Keratinocyte (primary cell): ENCODE measurements at regions not wholly inside any gene's neighbourhood (a gene's known extent, or its start where the extent isn't known, plus 50 kb on each side); places are given as distances from the start of the nearest gene placed in this dataset.

Source experiments
- DNase-seq: peaks from one replicate; pipeline ENCODE4 v3.0.0-alpha.2; 2011; ENCODE audit warnings: low read depth, missing footprints, low spot score
- FAIRE-seq: peaks from 2 replicates; lab custom pipeline; 2011; peaks lifted over from hg19 to GRCh38; lab: Jason Lieb, UNC
- H2AFZ ChIP-seq: 2 replicates; pipeline ENCODE4 v1.6.0; 2012; ENCODE audit warnings: low read length, control low read depth, inconsistent platforms; ENCODE audit not compliant: control insufficient read depth
- H3K27ac ChIP-seq: 2 replicates; pipeline ENCODE4 v1.5.1; 2011; ENCODE audit warnings: low read length; ENCODE audit not compliant: control insufficient read depth, insufficient read depth
- H3K27me3 ChIP-seq: 3 replicates; pipeline ENCODE4 v1.6.0; 2011; ENCODE audit warnings: low read length; ENCODE audit not compliant: control insufficient read depth, insufficient read depth; ENCODE audit errors: extremely low read depth
- H3K36me3 ChIP-seq, 2 experiments: 2 replicates in 1 of 2; 3 replicates in 1 of 2; pipeline ENCODE4 v1.5.1; 2011; ENCODE audit warnings: low read length in 2 of 2, mild to moderate bottlenecking in 1 of 2; ENCODE audit not compliant: control insufficient read depth in 2 of 2, insufficient read depth in 2 of 2; ENCODE audit errors: extremely low read depth in 1 of 2
- H3K4me1 ChIP-seq: 3 replicates; pipeline ENCODE4 v1.5.1; 2011; ENCODE audit warnings: low read length; ENCODE audit not compliant: control insufficient read depth, insufficient read depth; ENCODE audit errors: extremely low read depth
- H3K4me2 ChIP-seq: 3 replicates; pipeline ENCODE4 v1.6.0; 2011; ENCODE audit warnings: low read depth, low read length; ENCODE audit not compliant: control insufficient read depth, insufficient read depth; ENCODE audit errors: extremely low read depth
- H3K4me3 ChIP-seq, 3 experiments: fragments of 200-600 bp in 1 of 3; sonication (generic) in 1 of 3; 2 replicates in 2 of 3; 3 replicates in 1 of 3; pipeline ENCODE4 v1.5.1; 2011 to 2016; ENCODE audit warnings: low read length in 3 of 3, mild to moderate bottlenecking in 3 of 3, control low read depth in 2 of 3, inconsistent platforms in 1 of 3, low read depth in 1 of 3, mixed read lengths in 1 of 3, mixed run types in 1 of 3, moderate library complexity in 1 of 3; ENCODE audit not compliant: control insufficient read depth in 2 of 3, insufficient read depth in 2 of 3; ENCODE audit errors: extremely low read depth in 1 of 3
- H3K79me2 ChIP-seq: 2 replicates; pipeline ENCODE4 v1.6.0; 2012; ENCODE audit warnings: low read length; ENCODE audit not compliant: control insufficient read depth, insufficient read depth
- H3K9ac ChIP-seq: 3 replicates; pipeline ENCODE4 v1.6.0; 2011; ENCODE audit warnings: low read length; ENCODE audit not compliant: control insufficient read depth, insufficient read depth; ENCODE audit errors: extremely low read depth
- H3K9me1 ChIP-seq: 3 replicates; pipeline ENCODE4 v1.6.0; 2011; ENCODE audit warnings: low read length; ENCODE audit not compliant: control insufficient read depth, insufficient read depth; ENCODE audit errors: extremely low read depth
- H3K9me3 ChIP-seq: 2 replicates; pipeline ENCODE4 v1.5.1; 2012; ENCODE audit warnings: low read depth, low read length; ENCODE audit not compliant: control insufficient read depth
- H4K20me1 ChIP-seq: 3 replicates; pipeline ENCODE4 v1.6.0; 2011; ENCODE audit warnings: low read length; ENCODE audit not compliant: control insufficient read depth, insufficient read depth; ENCODE audit errors: extremely low read depth
- EZH2 ChIP-seq: IDR thresholded peaks from one replicate; pipeline ENCODE4 v1.6.1; 2012; ENCODE audit warnings: inconsistent platforms, mild to moderate bottlenecking, low read length, moderate library complexity
- dilution Hi-C: fragments of 300-500 bp; cut with MboI; formaldehyde crosslinking; loops from one replicate; pipeline ENCODE4 v1.7.0; 2020; ENCODE audit warnings: low sequenced_read_pairs; ENCODE audit not compliant: extremely low pct_ligation_motif_present
- TF ChIP-seq, protein P1 (sequence below), 3 experiments: IDR thresholded peaks in 1 of 3; conservative IDR thresholded peaks in 1 of 3; optimal IDR thresholded peaks in 1 of 3; 2 replicates in 2 of 3; 3 replicates in 1 of 3; pipeline versions ENCODE3 to v1.5.1; 2011; ENCODE audit warnings: low read length in 3 of 3, mild to moderate bottlenecking in 3 of 3, moderate library complexity in 2 of 3, control low read depth in 1 of 3, inconsistent platforms in 1 of 3; ENCODE audit not compliant: insufficient read depth in 2 of 3; ENCODE audit errors: extremely low read depth in 1 of 3

DNA sequence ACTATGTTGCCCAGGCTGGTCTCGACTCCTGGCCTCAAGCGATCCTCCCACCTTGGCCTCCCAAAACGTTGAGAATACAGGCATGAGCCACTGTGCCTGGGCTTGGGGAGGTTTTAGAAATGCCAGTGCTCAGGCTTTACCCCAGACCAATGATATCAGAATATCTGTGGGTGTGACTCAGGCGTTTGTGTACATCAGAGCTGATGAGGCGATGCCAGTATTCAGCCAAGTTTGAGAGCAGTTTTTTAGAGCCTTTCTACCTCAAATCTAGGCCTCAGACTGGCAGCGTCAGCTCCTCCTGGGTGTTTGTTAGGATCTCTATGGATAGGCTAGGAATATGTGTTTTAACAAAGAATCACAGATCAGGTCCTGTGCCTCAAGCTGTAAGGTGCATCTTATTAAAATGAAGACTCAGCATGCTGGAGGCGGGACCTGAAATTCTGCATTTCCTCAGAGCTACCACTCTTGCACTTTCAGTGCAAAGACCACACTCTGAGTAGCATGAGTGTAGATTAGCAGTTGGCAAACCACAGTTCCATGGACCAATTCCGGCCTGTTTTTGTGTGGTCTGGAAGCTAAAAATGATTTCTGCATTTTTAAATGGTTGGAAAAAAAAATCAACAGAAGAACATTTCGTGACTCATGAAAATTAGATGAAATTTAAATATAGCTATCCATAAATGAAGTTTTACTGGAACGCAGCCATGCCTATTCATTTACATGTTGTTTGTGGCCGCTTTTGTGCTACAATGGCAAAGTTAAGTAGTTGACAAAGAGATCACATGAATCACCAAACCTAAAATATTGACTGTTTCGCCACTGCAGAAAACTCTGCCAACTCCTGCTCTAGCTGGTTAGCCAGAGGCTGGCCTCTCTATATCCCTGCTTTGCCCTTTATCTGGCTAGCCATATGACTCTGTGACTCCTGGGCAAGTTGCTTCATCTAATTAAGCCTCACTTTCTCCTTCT lies 92.2 kb downstream of the KLF4 start:
- FAIRE-seq (peak; percentile 62), DNase-seq (peak; percentile 9)
- no peaks in the 10 kb centered on the region for H3K9me1 ChIP-seq
- H3K9me3 ChIP-seq, result no peaks in the 10 kb centered on the region
- H3K36me3 ChIP-seq, result no peaks in the 10 kb centered on the region
- no peaks in the 10 kb centered on the region for H3K79me2 ChIP-seq
- H3K27me3 ChIP-seq, result no peaks in the 10 kb centered on the region
- no peak overlapping the region for H3K9ac ChIP-seq
- H2AFZ ChIP-seq, result no peak overlapping the region
- H3K4me3 ChIP-seq, result no peak overlapping the region
- no peak for TF ChIP-seq EZH2
- TF ChIP-seq, protein P1, sequence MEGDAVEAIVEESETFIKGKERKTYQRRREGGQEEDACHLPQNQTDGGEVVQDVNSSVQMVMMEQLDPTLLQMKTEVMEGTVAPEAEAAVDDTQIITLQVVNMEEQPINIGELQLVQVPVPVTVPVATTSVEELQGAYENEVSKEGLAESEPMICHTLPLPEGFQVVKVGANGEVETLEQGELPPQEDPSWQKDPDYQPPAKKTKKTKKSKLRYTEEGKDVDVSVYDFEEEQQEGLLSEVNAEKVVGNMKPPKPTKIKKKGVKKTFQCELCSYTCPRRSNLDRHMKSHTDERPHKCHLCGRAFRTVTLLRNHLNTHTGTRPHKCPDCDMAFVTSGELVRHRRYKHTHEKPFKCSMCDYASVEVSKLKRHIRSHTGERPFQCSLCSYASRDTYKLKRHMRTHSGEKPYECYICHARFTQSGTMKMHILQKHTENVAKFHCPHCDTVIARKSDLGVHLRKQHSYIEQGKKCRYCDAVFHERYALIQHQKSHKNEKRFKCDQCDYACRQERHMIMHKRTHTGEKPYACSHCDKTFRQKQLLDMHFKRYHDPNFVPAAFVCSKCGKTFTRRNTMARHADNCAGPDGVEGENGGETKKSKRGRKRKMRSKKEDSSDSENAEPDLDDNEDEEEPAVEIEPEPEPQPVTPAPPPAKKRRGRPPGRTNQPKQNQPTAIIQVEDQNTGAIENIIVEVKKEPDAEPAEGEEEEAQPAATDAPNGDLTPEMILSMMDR (optimal IDR thresholded peaks at IDR 0.05 in 1 of 3, IDR thresholded peaks at IDR 0.05 in 1 of 3, conservative IDR thresholded peaks at IDR 0.05 in 1 of 3; ENCODE audit: extremely low read depth in 1 of 3, insufficient read depth in 2 of 3, low read length in 3 of 3), result no peak
- H3K27ac ChIP-seq, result no peak overlapping the region
- no peak overlapping the region for H3K4me2 ChIP-seq
- dilution Hi-C loops, result no loop called here
- H3K4me1 ChIP-seq, result peaks cover 5% of the 10 kb centered on the region
- H4K20me1 ChIP-seq, result no peaks in the 10 kb centered on the region

DNA sequence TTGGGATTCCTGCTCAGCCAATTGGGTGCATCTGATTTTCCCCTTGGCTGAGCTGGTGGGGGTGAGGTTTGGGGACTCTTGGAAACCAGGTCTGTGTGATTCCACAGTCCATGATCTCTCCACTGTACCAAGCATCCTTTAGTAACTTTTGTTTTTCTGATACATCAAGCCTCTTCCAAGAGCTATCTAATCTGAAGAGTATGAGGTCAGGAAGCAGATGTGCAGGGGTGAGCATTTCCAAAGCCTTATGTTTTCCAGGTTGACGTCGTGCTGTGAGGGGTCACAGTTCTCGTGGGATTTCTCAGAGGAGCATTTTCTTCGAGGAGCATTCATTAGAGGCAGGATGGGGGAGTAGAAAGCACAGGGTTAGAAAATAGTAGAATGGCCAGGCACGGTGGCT lies 95.3 kb downstream of the KLF4 start:
- no peaks in the 10 kb centered on the region for H3K79me2 ChIP-seq
- FAIRE-seq (no peak), DNase-seq (no peak)
- H3K27me3 ChIP-seq, result no peaks in the 10 kb centered on the region
- no peaks in the 10 kb centered on the region for H4K20me1 ChIP-seq
- H2AFZ ChIP-seq, result no peak overlapping the region
- H3K4me1 ChIP-seq, result peaks cover 20% of the 10 kb centered on the region
- no peak overlapping the region for H3K4me2 ChIP-seq
- no peak overlapping the region for H3K27ac ChIP-seq
- TF ChIP-seq, protein P1 (optimal IDR thresholded peaks at IDR 0.05 in 1 of 3, IDR thresholded peaks at IDR 0.05 in 1 of 3, conservative IDR thresholded peaks at IDR 0.05 in 1 of 3; ENCODE audit: extremely low read depth in 1 of 3, insufficient read depth in 2 of 3, low read length in 3 of 3), result no peak
- no peak for TF ChIP-seq EZH2
- H3K9ac ChIP-seq, result no peak overlapping the region
- H3K9me1 ChIP-seq, result no peaks in the 10 kb centered on the region
- no peaks in the 10 kb centered on the region for H3K36me3 ChIP-seq
- H3K9me3 ChIP-seq, result no peaks in the 10 kb centered on the region
- dilution Hi-C loops, result no loop called here
- no peak overlapping the region for H3K4me3 ChIP-seq
